Hindlimb muscle (tissue), 1 donor: ENCODE measurements at regions not wholly inside any gene's neighbourhood (a gene's known extent, or its start where the extent isn't known, plus 50 kb on each side); places are given as distances from the start of the nearest gene placed in this dataset.
"Not testable (repeated sequence)": the region's sequence is repeated elsewhere in the genome, so short reads cannot be mapped to it uniquely, and the experiment has no call there.

Experiments used
- DNase-seq: peaks from one replicate; pipeline ENCODE4 v3.0.0-alpha.2; 2013

DNA sequence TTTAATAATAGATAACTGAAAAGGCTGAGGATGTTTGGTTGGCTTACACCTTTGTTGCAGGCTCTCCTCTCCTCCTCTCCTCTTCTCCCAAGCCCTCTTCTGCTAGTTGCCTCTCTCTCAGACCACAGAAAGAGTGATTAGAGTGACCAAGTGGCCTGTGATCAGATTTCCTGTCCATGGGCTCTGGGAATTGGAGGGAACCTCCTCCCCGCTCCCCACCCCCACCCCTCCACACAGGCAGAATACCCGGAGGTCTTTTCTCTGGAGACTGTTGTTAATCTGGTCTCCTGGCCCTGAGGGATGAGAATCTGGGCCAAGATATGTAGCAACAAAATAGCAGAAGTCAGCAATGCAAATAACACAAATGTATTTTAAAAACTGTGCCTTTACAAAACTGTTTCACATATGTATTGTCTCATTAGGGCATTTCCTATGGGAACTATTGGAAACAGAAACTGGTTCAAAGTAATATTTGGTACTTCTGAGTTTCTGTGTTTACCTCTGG lies 361.3 kb downstream of the NR2F1-AS1 start:
- DNase-seq = no peak

DNA sequence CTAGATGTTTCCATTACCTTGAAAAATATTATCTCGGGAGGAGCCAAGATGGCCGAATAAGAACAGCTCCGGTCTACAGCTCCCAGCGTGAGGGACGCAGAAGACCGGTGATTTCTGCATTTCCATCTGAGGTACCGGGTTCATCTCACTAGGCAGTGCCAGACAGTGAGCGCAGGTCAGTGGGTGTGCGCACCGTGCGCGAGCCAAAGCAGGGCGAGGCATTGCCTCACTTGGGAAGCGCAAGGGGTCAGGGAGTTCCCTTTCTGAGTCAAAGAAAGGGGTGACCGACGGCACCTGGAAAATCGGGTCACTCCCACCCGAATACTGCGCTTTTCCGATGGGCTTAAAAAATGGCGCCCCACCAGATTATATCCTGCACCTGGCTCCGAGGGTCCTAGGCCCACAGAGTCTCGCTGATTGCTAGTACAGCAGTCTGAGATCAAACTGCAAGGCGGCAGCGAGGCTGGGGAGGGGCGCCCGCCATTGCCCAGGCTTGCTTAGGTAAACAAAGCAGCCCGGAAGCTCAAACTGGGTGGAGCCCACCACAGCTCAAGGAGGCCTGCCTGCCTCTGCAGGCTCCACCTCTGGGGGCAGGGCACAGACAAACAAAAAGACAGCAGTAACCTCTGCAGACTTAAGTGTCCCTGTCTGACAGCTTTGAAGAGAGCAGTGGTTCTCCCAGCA lies 367.8 kb downstream of the NR2F1-AS1 start:
- DNase-seq = not testable (repeated sequence)

DNA sequence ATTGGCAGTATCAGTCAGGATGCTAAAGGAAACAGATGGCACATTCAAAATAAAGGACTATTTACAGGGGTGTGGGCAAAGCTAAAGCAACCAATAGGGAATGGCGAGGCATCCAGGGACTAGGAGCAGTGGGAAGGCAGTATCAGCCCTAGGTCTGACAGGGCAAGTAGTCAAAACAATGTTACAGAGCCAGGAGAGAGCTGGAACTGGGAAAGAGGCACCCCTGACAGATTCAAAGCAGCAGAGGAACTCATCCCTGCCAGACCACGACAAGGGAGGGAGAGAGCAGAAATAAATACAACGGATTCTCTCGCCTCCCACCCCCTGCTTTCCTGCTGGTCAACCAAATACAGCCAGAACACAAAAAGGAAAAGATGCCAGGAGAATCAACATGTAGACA lies 371.5 kb downstream of the NR2F1-AS1 start:
- DNase-seq = no peak

DNA sequence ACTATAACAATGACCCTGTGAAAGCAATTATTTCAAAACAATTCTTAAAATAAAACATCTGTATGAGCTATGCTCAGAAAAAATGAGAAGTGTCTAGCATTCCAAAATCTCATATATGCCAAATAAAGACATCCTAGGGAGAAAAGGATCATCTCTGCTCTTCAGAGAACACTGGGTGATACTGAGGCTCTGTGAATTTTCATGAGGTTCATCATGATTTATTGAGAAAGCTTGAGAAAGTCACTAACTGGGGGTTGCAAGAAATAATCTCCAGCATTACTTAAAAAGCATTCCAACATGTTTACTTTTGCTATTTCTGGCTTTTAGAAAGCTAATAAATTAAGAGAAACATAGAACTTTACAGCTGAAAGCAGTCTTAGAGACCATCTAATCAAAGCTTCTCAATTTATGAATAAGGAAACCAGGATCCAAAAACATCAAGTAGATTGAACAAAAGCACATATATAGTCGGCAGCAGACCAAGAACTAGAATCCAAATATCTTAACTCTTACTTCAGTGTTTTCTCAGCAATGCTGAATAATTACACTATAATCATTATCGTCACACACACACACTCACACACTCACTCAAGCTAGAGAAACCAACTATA lies 372.8 kb downstream of the NR2F1-AS1 start:
- DNase-seq = no peak

DNA sequence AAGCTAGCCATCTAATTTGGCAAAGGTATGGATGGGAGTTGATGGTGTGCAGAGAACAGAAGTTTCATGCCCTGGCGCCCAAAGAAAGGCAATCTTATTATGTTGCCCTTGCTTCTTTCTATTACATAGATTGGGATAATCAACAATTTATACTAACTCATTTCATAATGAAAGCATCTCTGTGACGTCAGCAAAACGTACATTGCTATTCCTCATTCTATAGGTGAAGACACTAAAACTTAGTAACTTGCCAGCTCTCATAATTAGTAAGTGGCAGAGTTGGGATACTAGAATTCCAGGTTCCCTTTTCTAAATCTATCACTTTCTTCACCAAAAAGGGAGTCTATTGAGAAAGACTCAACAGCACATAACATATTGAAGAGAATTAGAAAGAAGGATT lies 374.8 kb downstream of the NR2F1-AS1 start:
- no peak for DNase-seq

DNA sequence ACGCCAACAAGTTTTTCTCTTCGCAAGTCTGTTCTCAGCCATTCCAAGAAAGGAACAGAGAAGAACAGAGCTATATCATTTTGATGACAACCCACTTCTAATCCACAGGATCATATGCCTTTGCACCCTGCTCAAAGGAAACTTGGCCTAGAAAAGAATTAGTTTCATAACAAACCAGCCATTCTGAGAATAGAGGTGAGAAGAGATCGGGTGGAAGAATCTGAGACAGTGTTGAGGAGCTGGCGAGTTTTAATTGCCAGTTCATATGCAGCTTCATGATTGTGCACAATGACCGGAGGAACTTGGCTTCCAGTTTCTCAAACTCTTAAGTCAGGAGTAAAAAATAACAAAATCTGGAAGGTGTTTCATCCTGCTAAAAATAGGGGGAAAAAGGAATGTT lies 380.0 kb downstream of the NR2F1-AS1 start:
- DNase-seq = no peak

DNA sequence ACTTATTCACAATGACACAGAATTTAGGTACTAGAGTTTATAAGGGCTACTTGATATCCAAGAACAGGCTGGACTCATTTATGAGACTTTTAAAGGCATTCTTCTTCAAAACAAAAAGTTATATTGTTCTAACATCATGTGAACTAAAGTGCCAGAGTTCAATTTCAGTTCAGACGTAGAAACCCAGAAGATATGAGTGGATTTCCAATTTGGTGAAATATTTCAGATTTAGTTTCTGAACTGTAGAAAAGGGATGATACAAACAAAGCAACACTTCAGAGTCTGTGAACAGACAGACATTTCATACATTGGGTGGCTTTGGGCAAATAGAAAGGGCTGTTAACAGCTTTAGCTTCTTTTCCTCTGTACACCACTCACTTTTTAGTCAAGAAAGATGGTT lies 384.0 kb downstream of the NR2F1-AS1 start:
- no peak for DNase-seq

DNA sequence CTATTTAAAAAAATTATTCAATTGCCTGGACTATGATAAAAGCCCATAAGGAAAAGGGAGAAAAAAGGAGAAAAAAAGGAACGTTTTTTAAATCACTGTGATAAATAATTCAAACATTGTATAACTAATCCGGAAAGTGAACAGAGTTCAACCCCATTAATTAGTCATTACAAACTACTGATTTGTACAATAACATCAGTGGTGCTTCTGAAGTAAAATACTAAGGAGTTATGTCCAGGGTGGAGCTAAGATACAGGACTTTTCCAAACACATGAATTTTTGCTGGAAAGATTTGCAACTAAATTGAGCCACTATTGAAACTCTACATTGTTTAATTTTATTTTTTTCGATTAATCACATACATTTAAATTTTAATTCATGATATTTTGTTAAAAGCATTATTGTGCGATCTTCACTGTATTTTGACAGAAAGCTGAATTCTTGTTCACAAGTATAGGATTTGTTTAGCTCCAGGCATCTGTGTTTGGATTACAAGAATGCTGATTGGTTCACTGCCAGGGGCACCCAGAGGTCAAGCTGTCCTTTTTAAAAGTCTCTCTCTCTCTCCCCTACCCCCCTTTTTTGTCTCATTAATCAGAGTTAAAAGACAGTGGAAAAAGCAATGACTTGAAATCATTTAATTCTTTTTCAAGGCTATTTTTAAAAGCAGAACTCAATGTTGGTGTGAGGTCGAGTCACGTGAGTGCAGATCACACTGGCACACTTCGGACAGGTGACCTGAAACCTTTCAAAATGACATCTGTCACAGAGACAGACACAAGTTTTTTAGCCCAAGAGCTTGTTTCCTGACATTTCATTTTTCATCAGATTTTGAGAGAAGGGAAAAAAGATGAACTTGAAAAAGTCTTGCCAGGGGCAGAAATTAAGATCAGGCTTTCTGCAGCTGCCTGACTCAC lies 387.3 kb downstream of the NR2F1-AS1 start:
- no peak for DNase-seq

DNA sequence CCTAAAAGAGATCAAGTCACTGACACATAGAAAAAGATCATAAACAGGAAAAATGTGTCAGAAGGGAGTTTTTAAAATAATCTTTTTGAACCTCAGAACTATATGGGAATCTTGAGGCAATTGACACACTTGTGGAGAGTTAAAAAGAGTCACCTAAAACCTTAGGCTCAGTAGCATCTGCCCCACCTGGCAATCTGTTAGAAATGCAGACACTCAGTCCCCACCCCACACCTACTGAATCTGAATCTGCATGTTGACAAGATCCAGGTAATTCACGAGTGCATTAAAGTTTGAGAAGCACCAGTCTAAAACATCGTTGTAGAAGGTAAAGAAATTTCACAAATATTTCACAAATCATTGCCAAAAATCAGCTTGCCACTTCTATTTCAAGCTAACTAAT lies 388.3 kb downstream of the NR2F1-AS1 start:
- DNase-seq = no peak

DNA sequence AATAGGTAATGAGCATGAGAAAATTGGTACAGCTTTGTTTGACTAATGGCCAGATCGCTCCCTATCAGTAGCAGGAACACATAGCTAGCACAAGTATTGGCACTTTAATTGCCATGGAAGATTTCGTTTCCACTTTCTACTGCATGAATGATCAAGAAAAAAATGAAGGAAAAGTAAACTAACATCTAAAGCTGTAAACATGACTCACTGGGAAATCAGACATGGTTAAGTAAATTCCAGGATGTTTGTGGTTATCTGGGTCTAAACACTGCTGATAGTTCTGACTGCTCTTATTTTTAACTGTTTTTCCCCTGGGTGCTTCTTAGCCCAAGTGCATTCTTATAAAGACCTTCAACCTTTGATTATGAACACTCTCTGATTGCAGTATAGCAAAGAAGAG lies 388.9 kb downstream of the NR2F1-AS1 start:
- DNase-seq = no peak

DNA sequence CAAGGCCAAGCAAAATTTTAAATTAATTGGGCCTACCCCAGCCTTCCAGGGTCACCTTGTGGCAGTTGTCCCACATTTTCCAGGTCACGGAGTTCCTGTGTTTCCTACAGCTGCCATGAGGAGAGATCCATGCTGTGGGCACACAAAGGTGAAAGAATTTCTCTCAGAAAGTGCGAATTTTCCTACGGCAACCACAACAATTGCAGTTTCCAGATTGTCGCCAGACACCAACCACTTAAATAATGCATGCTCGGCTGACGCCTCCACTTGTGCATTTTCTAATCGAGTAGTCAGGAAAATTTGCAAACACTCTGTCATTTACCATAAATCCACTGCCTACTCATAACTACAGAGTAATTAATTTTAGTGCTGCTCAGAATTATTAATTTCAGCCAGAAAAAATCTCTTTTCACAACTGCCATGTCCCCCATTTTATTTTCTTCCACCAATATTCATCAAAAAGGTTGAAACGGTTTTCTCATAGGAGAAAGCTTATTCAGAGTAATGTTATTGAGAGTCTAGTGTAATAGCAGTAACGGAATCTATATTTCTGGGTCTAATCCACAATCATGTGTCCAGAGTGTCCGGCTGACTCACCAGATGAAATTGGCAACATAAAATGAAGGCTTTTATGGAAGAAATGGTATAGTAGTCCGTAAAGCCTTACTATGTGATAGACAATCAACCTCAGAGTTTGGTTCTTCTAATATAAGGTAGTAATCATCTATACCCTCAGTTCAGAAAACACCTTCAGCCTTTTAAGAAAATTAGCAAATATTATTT lies 389.8 kb downstream of the NR2F1-AS1 start:
- DNase-seq = no peak

DNA sequence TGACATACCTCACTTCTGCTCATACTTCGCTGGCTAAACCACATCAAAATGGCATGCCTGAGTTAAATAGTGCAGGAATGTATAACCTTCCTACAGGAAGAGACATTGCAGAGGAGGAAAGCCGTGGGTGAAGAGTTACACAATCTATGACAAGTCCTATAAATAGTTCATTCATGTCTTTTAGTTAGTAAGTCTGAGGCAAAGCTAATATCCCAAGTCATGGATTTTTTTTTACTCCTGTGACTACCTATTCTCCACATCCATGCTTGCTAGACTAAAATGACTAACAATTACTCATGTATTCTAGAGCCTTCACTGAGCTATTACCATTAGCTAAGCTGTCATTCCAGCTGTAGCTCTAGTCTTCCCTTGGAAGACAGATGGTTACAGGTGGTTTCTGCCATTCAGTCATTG lies 391.3 kb downstream of the NR2F1-AS1 start:
- DNase-seq = no peak

DNA sequence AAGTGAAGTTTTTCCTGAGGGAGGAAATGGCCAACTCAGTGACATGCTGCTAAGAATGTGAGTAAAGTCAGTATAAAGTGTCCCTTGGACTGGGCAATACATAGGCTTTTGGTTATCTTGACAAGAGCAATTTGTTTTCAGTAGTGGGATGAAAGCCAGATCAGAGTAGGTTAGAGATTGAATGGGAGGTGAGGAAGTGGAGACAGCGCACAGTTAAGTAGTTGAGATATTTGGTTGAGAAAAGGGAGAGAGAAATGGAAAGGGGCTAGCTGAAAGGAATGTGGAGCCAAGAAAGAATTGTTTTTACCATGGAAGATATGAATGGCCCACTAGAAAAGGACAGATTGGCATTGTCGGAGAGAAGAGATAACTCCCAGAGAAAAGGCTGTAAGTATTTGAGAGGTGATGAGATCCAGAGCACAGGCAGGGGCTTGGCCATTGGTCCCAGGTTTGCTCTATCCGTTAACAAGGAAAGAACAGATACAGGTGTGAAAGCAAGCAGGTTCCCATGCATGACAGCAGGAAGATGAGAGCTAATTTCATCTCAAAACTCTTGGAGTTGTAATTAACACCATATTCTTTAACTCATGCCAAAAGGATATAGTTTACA lies 392.0 kb downstream of the NR2F1-AS1 start:
- no peak for DNase-seq

DNA sequence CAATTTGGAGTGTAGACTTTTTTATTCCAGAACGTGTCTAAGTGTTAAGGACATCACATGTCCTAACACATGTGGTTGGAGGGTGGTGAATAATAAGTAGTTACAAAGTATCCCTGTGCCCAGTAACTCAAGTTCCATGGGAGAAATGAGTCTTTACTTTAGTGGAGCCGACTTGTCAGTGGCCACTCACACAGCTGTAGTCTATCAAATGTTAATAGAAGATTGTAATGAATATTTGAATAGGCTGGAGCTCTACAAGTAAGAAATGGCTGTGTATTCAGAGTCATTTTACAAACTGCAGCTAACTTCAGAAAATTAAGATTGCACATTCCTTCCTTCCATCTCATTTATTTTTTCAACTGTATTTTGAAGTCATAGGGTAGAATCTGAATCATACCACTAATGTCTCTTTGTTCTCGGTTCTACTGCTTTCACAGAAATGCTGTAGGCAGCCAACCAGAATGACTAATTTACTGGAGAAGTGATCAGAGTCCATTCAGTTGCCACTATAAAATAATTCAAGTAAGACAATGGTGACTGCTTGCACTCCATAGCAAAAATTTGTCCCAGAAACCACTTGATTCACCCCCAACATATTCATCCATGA lies 394.8 kb downstream of the NR2F1-AS1 start:
- DNase-seq = no peak

DNA sequence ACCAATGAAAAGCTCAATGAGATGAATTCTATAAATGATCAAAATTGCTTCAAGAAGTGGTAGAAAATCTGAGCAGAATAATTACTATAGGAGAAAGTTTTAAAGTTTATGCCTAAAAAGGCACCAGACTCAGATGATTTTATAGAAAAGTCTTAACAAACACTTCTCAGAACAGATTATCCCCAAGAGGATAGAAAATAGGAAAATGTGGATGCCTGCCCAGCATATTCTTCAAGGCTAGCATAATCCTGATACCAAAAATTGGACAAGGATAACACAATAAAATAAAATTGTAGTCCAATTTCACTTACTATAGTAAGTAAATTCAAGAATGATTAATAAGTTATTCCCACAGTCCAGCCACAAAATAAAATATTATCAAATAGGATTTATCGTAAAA lies 397.0 kb downstream of the NR2F1-AS1 start:
- no peak for DNase-seq

DNA sequence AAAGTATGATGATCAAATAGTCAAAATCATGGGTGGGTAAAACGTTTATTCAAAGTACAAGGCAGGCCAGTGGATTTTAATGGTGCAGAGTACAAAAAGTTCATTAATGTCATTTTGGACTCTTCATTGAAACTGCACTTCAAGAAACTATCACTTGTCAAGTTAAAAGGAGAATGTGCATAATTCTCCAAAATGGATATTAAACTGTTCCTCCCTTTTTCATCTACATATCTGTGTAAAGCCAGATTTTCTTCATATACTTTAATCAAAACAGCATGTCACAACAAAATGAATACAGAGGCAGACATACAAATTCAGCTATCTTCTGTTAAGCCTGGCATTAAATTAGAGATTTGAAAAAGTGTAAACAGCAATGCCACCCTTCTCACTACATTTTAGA lies 401.6 kb downstream of the NR2F1-AS1 start:
- no peak for DNase-seq

DNA sequence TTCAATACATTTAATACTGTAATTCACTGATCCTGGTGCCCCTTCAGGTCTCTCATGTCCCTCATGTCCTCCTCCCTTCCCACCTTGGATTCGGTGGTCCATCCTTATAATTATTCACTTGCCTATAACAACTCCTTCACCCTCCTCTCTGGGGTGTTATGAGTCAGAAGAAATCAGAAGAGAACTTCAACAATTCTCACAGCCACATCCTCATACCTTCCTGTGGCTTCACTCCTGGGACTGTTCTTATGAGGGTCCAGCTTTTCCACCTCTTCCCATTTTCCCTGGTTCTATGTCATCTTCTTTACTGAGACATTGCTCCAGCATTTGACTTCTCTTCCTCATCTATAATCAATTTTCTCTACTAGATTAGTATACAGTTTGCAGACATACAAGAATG lies 406.1 kb downstream of the NR2F1-AS1 start:
- no peak for DNase-seq

DNA sequence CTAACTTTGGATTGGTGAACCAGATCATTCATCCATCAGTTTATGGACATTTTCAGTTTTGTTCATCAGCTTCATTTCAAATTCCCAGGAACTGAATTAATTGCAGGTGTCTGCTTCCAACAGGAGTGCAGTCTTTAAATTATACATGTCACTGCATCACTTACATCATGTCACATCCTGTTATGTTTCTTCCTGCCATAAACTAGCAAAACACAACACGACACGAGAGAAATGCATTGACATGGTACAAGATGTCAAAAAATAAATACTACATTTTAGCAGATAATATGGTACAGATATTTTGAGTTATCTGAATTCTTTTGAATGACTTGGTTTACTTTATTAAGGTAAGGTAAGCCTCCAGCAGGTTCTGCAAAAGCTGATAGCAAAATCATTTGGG lies 415.5 kb downstream of the NR2F1-AS1 start:
- no peak for DNase-seq

DNA sequence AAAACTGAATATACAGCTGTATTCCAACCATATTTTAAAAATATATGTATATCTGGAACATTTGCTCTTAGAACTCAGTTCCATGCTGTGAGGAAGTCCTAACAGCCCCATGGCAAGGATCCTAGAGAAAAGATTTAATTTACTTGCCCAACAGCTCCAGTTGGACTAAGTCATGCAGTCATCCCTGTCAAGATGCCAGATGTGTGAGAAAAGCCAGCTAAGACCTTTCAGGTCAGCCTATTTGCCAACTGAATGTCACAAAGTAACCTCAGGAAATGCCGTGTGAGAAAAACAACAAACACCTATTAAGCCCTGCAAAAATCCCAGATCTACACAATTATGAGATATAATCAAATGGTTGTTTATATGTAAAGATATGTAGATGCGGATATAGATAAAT lies 416.3 kb downstream of the NR2F1-AS1 start:
- no peak for DNase-seq

DNA sequence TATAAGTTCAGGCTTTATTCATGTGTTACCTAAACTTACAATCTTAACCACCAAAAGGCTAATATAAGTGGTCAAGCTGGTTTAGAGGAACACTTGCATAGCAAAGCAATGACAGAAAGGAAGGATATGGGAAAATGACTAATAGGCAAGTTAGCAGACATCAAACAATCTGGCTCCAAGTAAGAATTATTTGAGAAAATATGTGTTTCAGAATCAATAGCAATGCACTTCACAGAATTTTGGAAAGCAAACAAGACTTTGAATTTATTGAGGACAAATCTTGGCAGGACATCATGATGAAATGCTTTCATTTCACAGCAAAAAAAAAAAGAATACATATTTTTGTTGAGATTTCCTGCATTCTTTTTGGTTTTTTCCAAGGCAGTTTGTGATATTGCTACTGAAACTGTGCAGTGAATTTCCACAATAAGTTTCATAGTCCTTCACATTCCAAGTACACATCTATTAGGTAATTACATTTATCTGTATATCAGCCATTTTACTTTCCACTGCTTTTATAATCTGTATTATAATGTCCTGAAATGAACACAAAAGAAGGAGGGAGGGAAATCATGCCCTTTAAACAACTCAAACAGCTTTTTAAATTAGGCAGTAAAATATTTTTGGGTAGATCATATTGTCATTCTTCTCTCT lies 417.9 kb downstream of the NR2F1-AS1 start:
- peak; percentile 34 for DNase-seq
